ENCODE measurements at regions not wholly inside any gene's neighbourhood (a gene's known extent, or its start where the extent isn't known, plus 50 kb on each side); places are given as distances from the start of the nearest gene placed in this dataset.
"Not testable (repeated sequence)": the region's sequence is repeated elsewhere in the genome, so short reads cannot be mapped to it uniquely, and the experiment has no call there.

DNA sequence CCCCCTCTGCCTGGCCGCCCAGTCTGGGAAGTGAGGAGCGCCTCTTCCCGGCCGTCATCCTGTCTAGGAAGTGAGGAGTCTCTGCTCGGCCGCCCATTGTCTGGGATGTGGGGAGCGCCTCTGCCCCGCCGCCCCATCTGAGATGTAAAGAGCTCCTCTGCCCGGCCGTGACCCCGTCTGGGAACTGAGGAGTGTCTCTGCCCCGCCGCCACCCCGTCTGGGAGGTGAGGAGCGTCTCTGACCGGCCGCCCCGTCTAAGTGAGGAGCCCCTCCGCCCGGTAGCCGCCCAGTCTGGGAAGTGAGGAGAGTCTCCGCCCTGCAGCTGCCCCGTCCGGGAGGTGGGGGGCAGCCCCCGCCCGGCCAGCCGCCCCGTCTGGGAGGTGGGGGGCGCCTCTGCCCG lies 228.9 kb downstream of the RPIA start:
- not testable (repeated sequence) for DNase-seq (ENCODE audit: low read depth in 1 of 2, low spot score in 1 of 2)

DNA sequence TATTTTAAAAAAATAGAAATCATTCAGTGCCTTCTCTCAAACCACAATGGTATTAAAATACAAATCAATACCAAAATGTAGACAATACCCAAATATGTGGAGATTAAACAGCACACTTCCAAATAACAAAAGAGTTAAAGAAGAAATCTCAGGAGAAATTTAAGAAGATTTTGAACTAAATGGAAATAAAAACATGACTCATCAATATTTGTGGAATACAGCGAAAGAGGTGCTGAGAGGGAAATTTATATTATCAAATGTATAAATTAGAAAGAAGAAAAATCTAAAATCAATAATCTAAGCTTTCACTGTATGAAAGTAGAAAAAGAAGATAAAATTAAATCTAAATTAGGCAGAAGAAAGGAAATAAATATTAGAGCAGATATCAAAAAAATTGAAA lies 233.1 kb downstream of the RPIA start:
- no peak for DNase-seq (ENCODE audit: low read depth in 1 of 2, low spot score in 1 of 2)

DNA sequence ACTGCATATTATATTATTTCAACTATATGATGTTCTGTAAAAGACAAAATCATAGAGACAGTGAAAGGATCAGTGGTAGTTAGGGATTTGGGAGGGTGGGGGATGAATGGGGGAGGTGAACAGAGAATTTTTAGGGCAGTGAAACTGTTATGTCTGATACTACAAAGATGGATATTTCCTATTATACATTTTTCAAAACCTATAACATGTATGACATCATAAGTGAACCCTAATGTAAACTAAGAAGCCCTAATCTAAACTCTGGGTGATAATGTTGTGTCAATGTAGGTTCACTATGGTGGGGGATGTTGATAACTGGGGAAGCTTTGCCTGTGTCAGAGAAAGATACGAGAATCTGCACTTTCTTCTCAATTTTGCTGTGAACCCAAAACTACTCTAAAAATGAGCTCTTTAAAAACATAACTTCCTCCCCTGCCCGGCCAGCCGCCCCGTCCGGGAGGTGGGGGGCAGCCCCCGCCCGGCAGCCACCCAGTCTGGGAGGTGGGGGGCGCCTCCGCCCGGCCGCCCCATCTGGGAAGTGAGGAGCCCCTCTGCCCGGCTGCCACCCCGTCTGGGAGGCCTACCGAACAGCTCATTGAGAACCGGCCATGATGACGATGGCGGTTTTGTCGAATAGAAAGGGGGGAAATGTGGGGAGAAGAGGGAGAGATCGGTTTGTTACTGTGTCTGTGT lies 234.4 kb downstream of the RPIA start:
- no peak for DNase-seq (ENCODE audit: low read depth in 1 of 2, low spot score in 1 of 2)

DNA sequence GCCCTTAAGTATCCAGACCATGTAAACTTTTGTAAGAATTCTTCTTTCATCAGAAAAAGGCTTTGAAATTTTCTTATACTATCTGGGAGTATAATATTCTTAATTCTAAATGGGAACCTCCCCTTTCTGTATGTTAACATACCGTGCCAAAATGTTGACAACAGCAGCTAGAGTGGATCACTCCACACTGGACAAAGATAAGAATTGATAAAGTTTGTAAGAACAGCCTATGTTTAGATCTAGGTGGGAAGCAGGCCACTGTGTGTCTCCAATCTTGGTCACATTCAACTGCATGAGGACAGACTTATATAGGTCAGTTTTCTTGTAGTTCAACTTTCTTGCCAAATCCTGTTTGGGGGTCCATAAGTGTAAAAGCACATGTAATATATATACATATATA lies 235.7 kb downstream of the RPIA start:
- no peak for DNase-seq (ENCODE audit: low read depth in 1 of 2, low spot score in 1 of 2)

DNA sequence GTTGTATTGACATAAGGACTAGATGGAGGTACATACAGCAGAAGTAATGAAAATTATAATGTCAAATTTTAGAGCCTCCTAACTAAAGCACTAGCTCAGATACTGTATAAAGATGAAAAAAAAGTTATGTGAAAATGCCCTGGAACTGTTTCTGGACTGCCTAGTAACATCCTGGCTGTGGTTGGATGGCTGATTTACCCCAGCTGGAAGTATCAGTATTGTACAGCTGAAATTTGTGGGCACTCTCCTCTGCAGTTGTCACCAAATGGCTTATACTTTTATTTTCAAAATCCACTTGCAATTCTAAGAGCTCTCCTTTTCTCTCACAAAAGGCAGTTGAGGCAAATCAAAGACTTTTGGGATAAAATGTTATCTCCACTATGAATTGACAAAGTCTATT lies 239.2 kb downstream of the RPIA start:
- DNase-seq (ENCODE audit: low read depth in 1 of 2, low spot score in 1 of 2), result no peak

DNA sequence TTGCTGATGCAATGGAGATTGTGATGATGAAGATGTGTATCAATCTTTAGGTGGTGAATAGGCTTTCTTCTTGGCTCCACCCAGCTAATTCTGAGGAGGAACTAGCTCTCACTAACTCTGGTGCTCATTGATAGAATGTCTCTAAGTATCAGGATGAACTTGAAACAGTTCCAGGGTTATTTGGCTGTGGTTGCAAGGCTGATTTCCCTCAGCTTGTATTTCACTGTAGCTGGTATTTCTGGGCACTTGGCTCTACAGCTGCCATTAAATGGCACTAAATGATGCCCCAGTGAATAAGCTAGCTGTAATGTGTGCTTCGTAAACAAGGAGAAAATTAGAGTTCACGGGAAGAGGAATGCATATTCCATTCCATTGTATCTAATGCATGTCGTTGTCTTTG lies 241.2 kb downstream of the RPIA start:
- DNase-seq (ENCODE audit: low read depth in 1 of 2, low spot score in 1 of 2), result no peak

DNA sequence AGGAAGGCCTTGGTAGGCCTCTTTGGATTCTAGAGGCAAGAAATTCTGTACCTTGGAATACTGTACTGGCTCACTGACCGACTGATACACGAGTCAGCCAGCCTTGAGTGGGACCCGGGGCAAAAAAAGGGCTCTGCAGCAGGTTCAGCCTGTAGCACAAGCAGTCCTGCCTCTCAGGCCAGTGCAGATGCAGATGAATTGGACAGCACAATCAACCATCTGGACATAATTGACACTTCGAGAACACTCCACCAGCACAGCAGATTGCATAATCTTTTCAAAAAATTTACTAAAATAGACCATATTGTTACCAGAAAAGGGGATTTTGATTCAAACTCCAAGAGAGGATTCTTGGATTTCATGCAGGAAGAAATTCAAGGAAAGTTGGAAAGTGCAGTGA lies 241.6 kb downstream of the RPIA start:
- no peak for DNase-seq (ENCODE audit: low read depth in 1 of 2, low spot score in 1 of 2)

- no peak for DNase-seq (ENCODE audit: low read depth in 1 of 2, low spot score in 1 of 2)
These were observed 242.5 kb downstream of the RPIA start for GRCh38 chr2:88933980-88934379.

GRCh38 chr2:88941178-88941577 lies 249.7 kb downstream of the RPIA start:
- not testable (repeated sequence) for DNase-seq (ENCODE audit: low read depth in 1 of 2, low spot score in 1 of 2)

GRCh38 chr2:88942798-88943197 lies 251.3 kb downstream of the RPIA start:
- no peak for DNase-seq (ENCODE audit: low read depth in 1 of 2, low spot score in 1 of 2)

DNA sequence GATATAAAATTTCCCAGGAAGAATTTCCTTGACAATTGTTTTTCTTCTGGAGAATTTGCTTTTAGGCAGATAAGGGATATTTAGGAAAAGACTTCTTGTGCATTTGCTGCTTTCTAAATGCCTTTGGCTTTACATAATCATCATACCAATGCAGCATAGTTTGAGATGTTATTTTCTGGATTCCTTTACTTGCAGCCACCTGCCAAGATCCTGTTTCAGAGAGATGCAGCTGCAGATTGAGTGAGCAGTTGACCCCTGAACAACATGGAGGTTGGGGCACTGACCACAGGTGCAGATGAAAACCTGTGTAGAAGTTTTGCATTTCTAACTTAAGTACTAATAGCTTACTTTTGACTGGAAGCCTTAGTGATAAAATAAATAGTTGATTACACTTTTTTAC lies 257.9 kb downstream of the RPIA start:
- no peak for DNase-seq (ENCODE audit: low read depth in 1 of 2, low spot score in 1 of 2)

GRCh38 chr2:88950010-88950409 lies 258.5 kb downstream of the RPIA start:
- DNase-seq (ENCODE audit: low read depth in 1 of 2, low spot score in 1 of 2), result no peak

- no peak for DNase-seq (ENCODE audit: low read depth in 1 of 2, low spot score in 1 of 2)
These were observed 264.1 kb downstream of the RPIA start for GRCh38 chr2:88955607-88956006.

DNA sequence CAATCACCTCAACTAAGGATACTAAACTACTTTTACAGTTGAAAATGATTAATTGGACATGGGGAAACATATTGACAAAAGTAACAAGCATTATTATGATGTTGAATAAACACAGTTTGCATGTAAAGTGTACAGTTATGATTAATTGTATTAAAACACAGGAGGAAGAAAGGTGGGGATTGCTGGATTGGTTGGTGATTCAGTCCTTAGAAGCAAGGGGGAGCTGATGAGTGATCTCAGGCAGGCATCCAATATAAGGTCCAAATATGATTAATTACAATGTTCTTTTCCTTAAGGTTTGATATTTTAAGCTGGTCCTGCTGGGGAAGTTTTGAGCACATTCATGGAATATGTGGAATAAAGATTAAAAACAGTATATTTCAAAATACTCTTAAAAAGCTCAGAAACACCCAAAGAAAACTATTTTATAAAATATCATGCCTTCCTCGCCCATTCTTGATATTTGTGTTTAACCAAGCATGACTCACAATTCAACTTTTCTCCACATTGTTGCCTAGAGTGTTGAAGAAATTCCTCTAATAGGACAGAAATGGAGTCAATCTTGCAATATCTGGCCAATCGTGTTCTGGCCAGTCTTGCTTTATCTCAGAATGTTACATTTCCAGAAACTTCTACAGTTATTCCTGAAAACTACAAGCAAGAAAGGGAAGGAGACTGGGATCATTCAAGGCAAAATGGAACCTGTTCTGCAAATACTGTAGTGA lies 268.2 kb downstream of the RPIA start:
- DNase-seq (ENCODE audit: low read depth in 1 of 2, low spot score in 1 of 2), result no peak

GRCh38 chr2:88961323-88961722 lies 269.9 kb downstream of the RPIA start:
- DNase-seq (ENCODE audit: low read depth in 1 of 2, low spot score in 1 of 2), result not testable (repeated sequence)

GRCh38 chr2:88967844-88968243 lies 276.4 kb downstream of the RPIA start:
- no peak for DNase-seq (ENCODE audit: low read depth in 1 of 2, low spot score in 1 of 2)

GRCh38 chr2:88978011-88978410 lies 286.5 kb downstream of the RPIA start:
- DNase-seq (ENCODE audit: low read depth in 1 of 2, low spot score in 1 of 2), result not testable (repeated sequence)

- DNase-seq (ENCODE audit: low read depth in 1 of 2, low spot score in 1 of 2), result not testable (repeated sequence)
These were observed 287.0 kb downstream of the RPIA start for GRCh38 chr2:88978446-88978845.

GRCh38 chr2:88984079-88984478 lies 292.6 kb downstream of the RPIA start:
- DNase-seq (ENCODE audit: low read depth in 1 of 2, low spot score in 1 of 2), result not testable (repeated sequence)

DNA sequence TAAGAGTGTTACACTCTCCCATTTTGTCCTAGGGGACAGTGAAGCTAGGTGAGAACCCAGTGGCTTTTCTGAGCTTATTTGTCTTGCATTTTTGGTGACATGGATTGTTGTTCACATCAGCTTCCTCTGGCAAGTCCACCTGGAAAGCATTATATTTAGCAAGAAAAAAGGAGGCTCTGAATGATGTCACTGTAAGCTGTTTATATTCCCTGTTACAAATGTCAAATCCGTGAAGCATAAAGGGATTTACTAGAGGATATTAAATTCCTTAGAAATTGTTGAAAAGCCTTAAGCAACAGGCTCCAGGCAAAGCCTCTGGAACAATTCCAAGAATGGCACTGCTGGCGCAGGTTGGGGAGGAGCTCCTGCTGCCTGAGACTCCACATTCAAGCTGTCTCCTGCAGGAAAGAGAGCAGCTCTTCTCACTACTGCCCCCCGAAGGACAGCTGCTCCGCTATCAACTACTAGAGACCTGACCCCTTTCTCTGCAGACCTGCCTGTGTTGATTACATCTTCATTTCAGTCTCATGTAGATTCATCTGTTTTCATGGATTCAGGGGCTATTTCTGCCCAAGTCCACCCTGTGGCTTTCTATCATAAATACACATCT lies 295.4 kb downstream of the RPIA start:
- DNase-seq (ENCODE audit: low read depth in 1 of 2, low spot score in 1 of 2), result not testable (repeated sequence)

DNA sequence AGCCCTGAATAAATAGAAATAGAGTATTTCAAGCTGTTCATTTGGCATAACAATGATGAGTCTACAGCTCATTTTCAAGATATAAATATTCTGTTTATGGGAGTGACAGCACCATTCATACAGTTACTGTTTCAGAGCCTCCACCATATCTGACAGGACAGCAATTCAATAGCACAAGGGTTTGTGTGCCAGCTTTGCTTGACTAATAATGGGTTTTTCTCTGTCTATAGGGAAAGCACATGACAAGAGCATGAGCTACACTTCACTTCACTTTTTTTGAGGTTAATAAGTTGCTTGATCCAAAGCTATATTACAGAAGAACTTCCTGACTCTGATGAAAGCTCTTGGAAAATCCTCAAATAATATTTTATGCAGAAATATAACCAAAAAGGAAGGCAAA lies 297.1 kb downstream of the RPIA start:
- DNase-seq (ENCODE audit: low read depth in 1 of 2, low spot score in 1 of 2), result not testable (repeated sequence)

DNA sequence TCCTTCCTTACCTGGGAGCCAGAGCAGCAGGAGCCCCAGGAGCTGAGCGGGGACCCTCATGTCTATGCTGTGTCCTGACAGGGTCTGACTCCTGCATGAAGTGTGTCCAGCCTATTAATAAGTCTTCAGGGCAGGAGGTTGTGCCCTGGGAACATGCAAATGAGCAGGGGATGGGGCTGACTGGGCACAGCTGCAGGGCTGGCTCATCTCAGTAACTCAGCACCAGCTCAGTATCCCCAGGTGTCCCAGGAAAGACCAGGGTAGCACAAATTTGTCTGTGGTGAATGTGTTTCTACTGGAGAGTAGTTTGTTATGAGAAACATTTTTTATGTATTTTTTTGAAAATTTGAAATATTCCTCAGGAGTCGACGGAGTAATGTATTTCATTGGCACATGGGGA lies 301.3 kb downstream of the RPIA start:
- DNase-seq (ENCODE audit: low read depth in 1 of 2, low spot score in 1 of 2), result not testable (repeated sequence)
